Astrocyte (in vitro differentiated cells and primary cell): ENCODE measurements at regions not wholly inside any gene's neighbourhood (a gene's known extent, or its start where the extent isn't known, plus 50 kb on each side); places are given as distances from the start of the nearest gene placed in this dataset.
A peak's percentile ranks its signal among the peaks of the same experiment; 100 is the strongest.

Experiments used
- DNase-seq: peaks from one replicate; pipeline ENCODE4 v3.0.0-alpha.2; 2010; ENCODE audit warnings: low read depth
- FAIRE-seq: peaks from 2 replicates; lab custom pipeline; 2011; peaks lifted over from hg19 to GRCh38; lab: Jason Lieb, UNC
- H2AFZ ChIP-seq: 2 replicates; pipeline ENCODE4 v1.6.0; 2012; ENCODE audit warnings: low read depth, low read length, inconsistent platforms
- H3K27ac ChIP-seq: 2 replicates; pipeline ENCODE4 v1.5.1; 2011; ENCODE audit warnings: low read depth, low read length, inconsistent platforms
- H3K27me3 ChIP-seq: 2 replicates; pipeline ENCODE4 v1.6.0; 2011; ENCODE audit warnings: low read length, inconsistent platforms; ENCODE audit not compliant: insufficient read depth
- H3K36me3 ChIP-seq: 2 replicates; pipeline ENCODE4 v1.5.1; 2011; ENCODE audit warnings: low read length, inconsistent platforms; ENCODE audit not compliant: insufficient read depth
- H3K4me1 ChIP-seq: 2 replicates; pipeline ENCODE4 v1.5.1; 2011; ENCODE audit warnings: low read length, inconsistent platforms; ENCODE audit not compliant: insufficient read depth
- H3K4me2 ChIP-seq: 2 replicates; pipeline ENCODE4 v1.6.0; 2012; ENCODE audit warnings: low read length, inconsistent platforms
- H3K4me3 ChIP-seq: 2 replicates; pipeline ENCODE4 v1.5.1; 2011; ENCODE audit warnings: low read depth, mild to moderate bottlenecking, low read length, inconsistent platforms; ENCODE audit not compliant: insufficient read depth
- H3K79me2 ChIP-seq: 2 replicates; pipeline ENCODE4 v1.6.0; 2012; ENCODE audit warnings: mild to moderate bottlenecking, low read length, inconsistent platforms; ENCODE audit not compliant: insufficient read depth
- H3K9ac ChIP-seq: 2 replicates; pipeline ENCODE4 v1.6.0; 2012; ENCODE audit warnings: mild to moderate bottlenecking, low read length, inconsistent platforms
- H3K9me3 ChIP-seq: 2 replicates; pipeline ENCODE4 v1.5.1; 2012; ENCODE audit warnings: low read depth, mild to moderate bottlenecking, low read length, inconsistent platforms; ENCODE audit not compliant: insufficient read depth
- H4K20me1 ChIP-seq: 2 replicates; pipeline ENCODE4 v1.6.0; 2012; ENCODE audit warnings: low read length, inconsistent platforms; ENCODE audit not compliant: insufficient read depth
- H3K27ac Mint-ChIP-seq: one replicate; pipeline ENCODE4 v1.8.0; 2021; ENCODE audit warnings: mild to moderate bottlenecking, mixed read lengths; ENCODE audit not compliant: unreplicated experiment
- H3K27me3 Mint-ChIP-seq: one replicate; pipeline ENCODE4 v1.8.0; 2021; ENCODE audit warnings: low read depth, mixed read lengths; ENCODE audit not compliant: unreplicated experiment
- H3K36me3 Mint-ChIP-seq: one replicate; pipeline ENCODE4 v1.8.0; 2021; ENCODE audit warnings: low read depth, mixed read lengths; ENCODE audit not compliant: unreplicated experiment
- H3K4me1 Mint-ChIP-seq: one replicate; pipeline ENCODE4 v1.8.0; 2021; ENCODE audit warnings: low read depth, mixed read lengths; ENCODE audit not compliant: unreplicated experiment
- H3K4me3 Mint-ChIP-seq: one replicate; pipeline ENCODE4 v1.8.0; 2021; ENCODE audit warnings: mild to moderate bottlenecking, moderate library complexity, mixed read lengths; ENCODE audit not compliant: unreplicated experiment
- H3K9me3 Mint-ChIP-seq: one replicate; pipeline ENCODE4 v1.8.0; 2021; ENCODE audit warnings: mild to moderate bottlenecking, mixed read lengths; ENCODE audit not compliant: unreplicated experiment
- CTCF ChIP-seq: IDR thresholded peaks from 2 replicates; pipeline ENCODE4 v1.5.1; 2011; ENCODE audit warnings: low read depth, mild to moderate bottlenecking, inconsistent platforms, low read length, moderate library complexity; ENCODE audit not compliant: insufficient read depth
- EZH2 ChIP-seq: IDR thresholded peaks from 2 replicates; pipeline ENCODE4 v1.6.1; 2012; ENCODE audit warnings: mild to moderate bottlenecking, low read length, inconsistent platforms; ENCODE audit not compliant: insufficient read depth

GRCh38 chr3:35422101-35422500 is 217.2 kb upstream of the ARPP21 start:
- Histone ChIP-seq H4K20me1 (no peaks in the 10 kb centered on the region), H3K4me2 (no peak overlapping the region), H3K9me3 (no peaks in the 10 kb centered on the region), H2AFZ (peak overlapping the region; percentile 54), H3K36me3 (no peaks in the 10 kb centered on the region), H3K4me1 (peaks cover 15% of the 10 kb centered on the region), H3K79me2 (no peaks in the 10 kb centered on the region), H3K4me3 (no peak overlapping the region), H3K27ac (no peak overlapping the region), H3K9ac (no peak overlapping the region), H3K27me3 (no peaks in the 10 kb centered on the region)
- Mint-ChIP-seq H3K36me3 (no peaks in the 10 kb centered on the region), H3K4me1 (peaks cover 12% of the 10 kb centered on the region), H3K4me3 (no peak overlapping the region), H3K27ac (no peak overlapping the region), H3K27me3 (no peaks in the 10 kb centered on the region), H3K9me3 (no peaks in the 10 kb centered on the region)
- no peak for DNase-seq
- no peak for TF ChIP-seq EZH2
- no peak for TF ChIP-seq CTCF
- FAIRE-seq, result no peak

- Mint-ChIP-seq H3K27ac (peak overlapping the region; percentile 59), H3K9me3 (no peaks in the 10 kb centered on the region), H3K4me1 (peaks cover 12% of the 10 kb centered on the region), H3K27me3 (no peaks in the 10 kb centered on the region), H3K4me3 (no peak overlapping the region), H3K36me3 (no peaks in the 10 kb centered on the region)
- no peaks in the 10 kb centered on the region for H3K27me3 ChIP-seq
- H3K4me3 ChIP-seq, result peak overlapping the region; percentile 29
- DNase-seq (peak; percentile 71), FAIRE-seq (no peak)
- no peaks in the 10 kb centered on the region for H3K9me3 ChIP-seq
- no peaks in the 10 kb centered on the region for H3K36me3 ChIP-seq
- peak overlapping the region; percentile 73 for H3K27ac ChIP-seq
- no peaks in the 10 kb centered on the region for H3K79me2 ChIP-seq
- H4K20me1 ChIP-seq, result no peaks in the 10 kb centered on the region
- TF ChIP-seq EZH2, result no peak
- no peak for TF ChIP-seq CTCF
- H2AFZ ChIP-seq, result peak overlapping the region; percentile 40
- peak overlapping the region; percentile 57 for H3K9ac ChIP-seq
- H3K4me1 ChIP-seq, result peaks cover 15% of the 10 kb centered on the region
- H3K4me2 ChIP-seq, result peak overlapping the region; percentile 78
These were observed 216.3 kb upstream of the ARPP21 start for GRCh38 chr3:35422836-35423601.

GRCh38 chr3:35426366-35426958 is 212.9 kb upstream of the ARPP21 start:
- no peak overlapping the region for H3K27ac ChIP-seq
- H3K4me1 ChIP-seq, result peaks cover 15% of the 10 kb centered on the region
- H3K79me2 ChIP-seq, result no peaks in the 10 kb centered on the region
- TF ChIP-seq EZH2, result no peak
- no peak for TF ChIP-seq CTCF
- no peak overlapping the region for H3K9ac ChIP-seq
- no peaks in the 10 kb centered on the region for H3K27me3 ChIP-seq
- no peaks in the 10 kb centered on the region for H4K20me1 ChIP-seq
- H3K27me3 Mint-ChIP-seq, result no peaks in the 10 kb centered on the region
- H3K27ac Mint-ChIP-seq, result no peak overlapping the region
- H3K4me3 Mint-ChIP-seq, result no peak overlapping the region
- peaks cover 12% of the 10 kb centered on the region for H3K4me1 Mint-ChIP-seq
- H3K9me3 ChIP-seq, result no peaks in the 10 kb centered on the region
- H3K36me3 Mint-ChIP-seq, result no peaks in the 10 kb centered on the region
- H3K4me3 ChIP-seq, result no peak overlapping the region
- H3K4me2 ChIP-seq, result peak overlapping the region; percentile 21
- peak; percentile 57 for DNase-seq
- H3K36me3 ChIP-seq, result no peaks in the 10 kb centered on the region
- no peak for FAIRE-seq
- no peaks in the 10 kb centered on the region for H3K9me3 Mint-ChIP-seq
- H2AFZ ChIP-seq, result no peak overlapping the region
